HFFc6 (cell line): ENCODE measurements at regions not wholly inside any gene's neighbourhood (a gene's known extent, or its start where the extent isn't known, plus 50 kb on each side); places are given as distances from the start of the nearest gene placed in this dataset.
"Not testable (repeated sequence)": the region's sequence is repeated elsewhere in the genome, so short reads cannot be mapped to it uniquely, and the experiment has no call there.

Experiments
- DNase-seq: peaks from one replicate; pipeline ENCODE4 v3.0.0-alpha.2; 2018
- H3K27ac Mint-ChIP-seq: 2 replicates; pipeline ENCODE4 v1.8.0; 2020; ENCODE audit warnings: mild to moderate bottlenecking, mixed read lengths
- H3K27me3 Mint-ChIP-seq: 2 replicates; pipeline ENCODE4 v1.8.0; 2021; ENCODE audit warnings: mild to moderate bottlenecking, moderate library complexity, mixed read lengths; ENCODE audit not compliant: insufficient read depth
- H3K36me3 Mint-ChIP-seq: 2 replicates; pipeline ENCODE4 v1.8.0; 2021; ENCODE audit warnings: low read depth, mixed read lengths
- H3K4me1 Mint-ChIP-seq: 2 replicates; pipeline ENCODE4 v1.8.0; 2020; ENCODE audit warnings: low read depth, mixed read lengths
- H3K4me3 Mint-ChIP-seq: 2 replicates; pipeline ENCODE4 v1.8.0; 2020; ENCODE audit warnings: mild to moderate bottlenecking, moderate library complexity, mixed read lengths
- H3K9me3 Mint-ChIP-seq: 2 replicates; pipeline ENCODE4 v1.8.0; 2020; ENCODE audit warnings: mild to moderate bottlenecking, mixed read lengths
- TF ChIP-seq, protein P1 (sequence below): fragments of 200-600 bp; sonication (generic); IDR thresholded peaks from 2 replicates; pipeline ENCODE4 v1.5.0; 2021; ENCODE audit warnings: antibody characterized with exemption, mild to moderate bottlenecking

DNA sequence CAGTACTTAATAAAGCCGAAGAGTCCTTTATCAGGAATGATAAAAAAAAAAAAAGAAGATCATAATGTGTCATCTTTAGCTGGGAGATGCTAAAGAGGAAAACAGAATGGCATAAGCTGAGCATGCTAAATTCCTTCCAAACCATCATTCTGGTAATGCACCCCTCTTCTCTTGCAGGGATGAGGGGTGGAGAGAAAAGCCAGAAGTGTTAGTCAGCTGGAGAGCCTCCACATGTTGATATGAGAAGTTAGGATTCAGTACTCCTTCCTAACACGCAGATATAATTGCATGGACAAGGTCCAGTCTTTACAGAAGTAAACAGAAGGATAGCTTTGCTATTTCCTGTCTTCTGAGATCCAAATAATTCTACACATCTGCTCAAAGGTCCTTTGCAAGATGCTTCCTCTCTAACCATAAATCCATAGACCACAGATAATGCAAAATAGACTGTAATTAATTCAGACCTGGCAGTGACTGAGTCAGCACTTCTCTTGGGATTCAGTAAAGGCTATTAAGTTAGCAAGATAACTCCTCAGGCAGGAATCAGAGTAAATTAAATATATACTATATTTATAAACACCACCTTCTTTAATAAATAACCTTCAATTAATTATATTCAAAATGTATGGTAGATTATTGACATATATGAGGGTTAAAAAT lies 930.0 kb upstream of the KLHL29 start:
- no peaks in the 10 kb centered on the region for H3K27me3 Mint-ChIP-seq
- no peak overlapping the region for H3K27ac Mint-ChIP-seq
- peaks cover 13% of the 10 kb centered on the region; the same call in 1 of the 2 replicates for H3K9me3 Mint-ChIP-seq
- H3K4me3 Mint-ChIP-seq: no peak overlapping the region
- H3K4me1 Mint-ChIP-seq: no peaks in the 10 kb centered on the region
- no peaks in the 10 kb centered on the region for H3K36me3 Mint-ChIP-seq
- no peak for DNase-seq
- TF ChIP-seq, protein P1, sequence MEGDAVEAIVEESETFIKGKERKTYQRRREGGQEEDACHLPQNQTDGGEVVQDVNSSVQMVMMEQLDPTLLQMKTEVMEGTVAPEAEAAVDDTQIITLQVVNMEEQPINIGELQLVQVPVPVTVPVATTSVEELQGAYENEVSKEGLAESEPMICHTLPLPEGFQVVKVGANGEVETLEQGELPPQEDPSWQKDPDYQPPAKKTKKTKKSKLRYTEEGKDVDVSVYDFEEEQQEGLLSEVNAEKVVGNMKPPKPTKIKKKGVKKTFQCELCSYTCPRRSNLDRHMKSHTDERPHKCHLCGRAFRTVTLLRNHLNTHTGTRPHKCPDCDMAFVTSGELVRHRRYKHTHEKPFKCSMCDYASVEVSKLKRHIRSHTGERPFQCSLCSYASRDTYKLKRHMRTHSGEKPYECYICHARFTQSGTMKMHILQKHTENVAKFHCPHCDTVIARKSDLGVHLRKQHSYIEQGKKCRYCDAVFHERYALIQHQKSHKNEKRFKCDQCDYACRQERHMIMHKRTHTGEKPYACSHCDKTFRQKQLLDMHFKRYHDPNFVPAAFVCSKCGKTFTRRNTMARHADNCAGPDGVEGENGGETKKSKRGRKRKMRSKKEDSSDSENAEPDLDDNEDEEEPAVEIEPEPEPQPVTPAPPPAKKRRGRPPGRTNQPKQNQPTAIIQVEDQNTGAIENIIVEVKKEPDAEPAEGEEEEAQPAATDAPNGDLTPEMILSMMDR: no peak

DNA sequence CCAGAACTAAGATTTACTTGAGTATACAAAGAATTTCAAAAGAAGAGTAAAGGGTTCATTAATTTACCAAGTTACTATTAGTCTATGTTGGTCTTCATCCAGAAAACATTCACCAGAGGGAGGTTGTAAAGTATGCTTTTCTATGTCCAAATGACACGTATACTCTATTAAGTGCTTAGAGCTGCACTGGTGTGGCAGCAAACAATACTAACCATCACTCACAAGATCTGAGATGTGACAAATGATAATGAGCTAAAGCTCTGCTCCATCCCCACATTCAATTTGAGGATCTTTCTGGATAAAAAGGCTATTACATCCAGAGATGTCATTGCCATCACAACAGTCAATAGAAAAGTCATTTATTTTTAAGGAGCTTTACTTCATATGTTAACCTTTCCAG lies 926.5 kb upstream of the KLHL29 start:
- TF ChIP-seq, protein P1: no peak
- no peaks in the 10 kb centered on the region for H3K27me3 Mint-ChIP-seq
- no peak for DNase-seq
- no peak overlapping the region for H3K4me3 Mint-ChIP-seq
- no peaks in the 10 kb centered on the region for H3K4me1 Mint-ChIP-seq
- no peaks in the 10 kb centered on the region for H3K36me3 Mint-ChIP-seq
- H3K9me3 Mint-ChIP-seq: peaks cover 16% of the 10 kb centered on the region
- no peak overlapping the region for H3K27ac Mint-ChIP-seq

DNA sequence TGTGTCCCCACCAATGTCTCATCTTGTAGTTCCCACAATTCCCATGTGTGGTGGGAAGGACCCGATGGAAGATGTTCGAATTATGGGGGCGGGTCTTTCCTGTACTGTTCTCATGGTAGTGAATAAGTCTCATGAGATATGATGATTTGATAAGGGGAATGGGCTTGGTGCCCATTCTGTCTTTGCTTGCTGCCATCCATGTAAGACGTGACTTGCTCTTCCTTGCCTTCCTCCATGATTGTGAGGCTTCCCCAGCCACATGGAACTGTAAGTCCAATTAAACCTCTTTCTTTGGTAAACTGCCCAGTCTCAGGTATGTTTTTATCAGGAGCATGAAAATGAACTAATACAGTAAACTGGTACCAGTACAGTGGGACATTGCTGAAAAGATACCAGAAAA lies 909.9 kb upstream of the KLHL29 start:
- not testable (repeated sequence) for H3K27me3 Mint-ChIP-seq

DNA sequence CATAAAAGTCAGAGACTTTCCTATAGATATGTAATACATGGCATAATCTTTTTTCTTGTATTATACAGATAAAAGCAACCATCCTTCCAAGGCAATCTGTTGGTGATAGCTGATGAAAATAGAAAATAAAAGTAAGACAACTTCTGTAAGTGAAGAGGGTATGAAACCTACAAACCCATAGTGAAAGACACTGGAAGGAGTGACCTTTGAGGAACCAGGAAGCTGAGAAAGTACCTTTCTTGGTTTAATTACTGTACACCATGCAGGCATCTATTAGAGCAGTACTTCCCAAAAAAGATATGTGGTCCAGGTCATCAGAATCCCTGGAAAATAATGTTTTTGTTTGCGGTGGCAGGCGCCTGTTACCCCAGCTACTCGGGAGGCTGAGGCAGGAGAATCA lies 906.6 kb upstream of the KLHL29 start:
- no peaks in the 10 kb centered on the region for H3K27me3 Mint-ChIP-seq
- no peak overlapping the region for H3K4me3 Mint-ChIP-seq
- no peaks in the 10 kb centered on the region for H3K4me1 Mint-ChIP-seq
- peaks cover 6% of the 10 kb centered on the region; the same call in 1 of the 2 replicates for H3K36me3 Mint-ChIP-seq
- no peak overlapping the region for H3K27ac Mint-ChIP-seq
- TF ChIP-seq, protein P1: no peak
- DNase-seq: no peak
- peaks cover 48% of the 10 kb centered on the region for H3K9me3 Mint-ChIP-seq

More for the DNA sequence above, 909.9 kb upstream of the KLHL29 start:
- not testable (repeated sequence) for H3K4me1 Mint-ChIP-seq, H3K4me3 Mint-ChIP-seq, DNase-seq, H3K27ac Mint-ChIP-seq, H3K36me3 Mint-ChIP-seq
- H3K9me3 Mint-ChIP-seq: peaks cover 41% of the 10 kb centered on the region

DNA sequence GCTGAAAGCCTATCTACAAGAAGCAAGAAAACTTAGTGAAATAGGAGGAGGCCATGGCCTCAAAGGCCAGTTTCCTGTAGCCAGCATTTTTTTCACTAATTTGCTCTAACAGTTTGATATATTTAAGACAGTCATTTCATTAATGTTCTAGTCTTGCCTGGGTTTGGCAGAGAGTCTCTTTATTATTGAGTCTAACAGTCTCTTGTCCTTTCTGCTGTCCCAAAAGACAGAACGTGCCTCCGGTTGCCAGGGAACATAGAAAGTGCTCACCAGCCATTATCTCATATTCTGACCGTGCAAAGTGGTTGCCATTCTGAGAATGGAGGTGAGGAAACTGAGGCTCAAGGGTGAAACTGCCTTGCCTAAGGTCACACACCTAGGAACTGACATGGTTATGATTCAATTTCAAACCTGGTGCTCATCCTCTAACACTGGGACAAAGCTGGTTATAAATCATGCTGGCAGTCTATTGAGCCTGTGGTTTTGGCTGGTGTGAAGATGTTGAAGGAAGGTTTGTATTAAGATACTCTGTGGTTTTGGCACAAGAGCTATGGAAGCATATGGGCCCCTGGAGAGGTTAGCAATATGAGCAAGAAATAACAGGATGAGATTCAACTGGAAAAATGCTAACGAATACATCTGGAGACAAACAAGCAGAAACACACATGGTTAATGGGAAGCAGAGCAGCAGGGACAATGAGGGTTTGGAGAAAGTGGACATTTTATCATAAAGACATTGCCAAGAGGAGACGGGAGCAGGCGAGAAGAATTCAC lies 903.3 kb upstream of the KLHL29 start:
- H3K36me3 Mint-ChIP-seq: peaks cover under 1% of the 10 kb centered on the region; the same call in 1 of the 2 replicates
- peaks cover 36% of the 10 kb centered on the region for H3K9me3 Mint-ChIP-seq
- no peaks in the 10 kb centered on the region for H3K4me1 Mint-ChIP-seq
- no peak overlapping the region for H3K4me3 Mint-ChIP-seq
- no peak overlapping the region for H3K27ac Mint-ChIP-seq
- H3K27me3 Mint-ChIP-seq: no peaks in the 10 kb centered on the region
- no peak for DNase-seq
- TF ChIP-seq, protein P1: no peak

DNA sequence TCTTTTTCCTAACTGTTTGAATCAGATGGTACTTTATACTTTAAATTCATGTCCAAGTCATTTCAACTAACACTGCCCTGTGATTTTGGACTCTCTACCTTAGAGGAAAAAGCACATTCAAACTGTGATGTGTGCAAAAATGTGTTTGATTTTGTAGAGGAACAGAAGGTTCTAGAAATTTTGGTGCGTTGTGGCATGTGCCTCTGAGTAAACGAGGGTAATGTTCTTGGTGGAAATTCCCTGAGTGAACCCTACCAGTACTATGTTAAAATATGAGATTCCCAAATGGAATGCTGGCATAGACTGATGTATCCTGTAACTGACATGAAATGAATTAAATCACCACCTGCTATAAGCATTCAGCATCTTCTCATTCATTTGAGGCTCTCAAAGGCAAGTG lies 901.9 kb upstream of the KLHL29 start:
- H3K9me3 Mint-ChIP-seq: peaks cover 36% of the 10 kb centered on the region
- H3K27ac Mint-ChIP-seq: no peak overlapping the region
- DNase-seq: no peak
- no peaks in the 10 kb centered on the region for H3K4me1 Mint-ChIP-seq
- TF ChIP-seq, protein P1: no peak
- H3K36me3 Mint-ChIP-seq: no peaks in the 10 kb centered on the region
- no peak overlapping the region for H3K4me3 Mint-ChIP-seq
- no peaks in the 10 kb centered on the region for H3K27me3 Mint-ChIP-seq
